NB4 (cell line): ENCODE measurements at regions not wholly inside any gene's neighbourhood (a gene's known extent, or its start where the extent isn't known, plus 50 kb on each side); places are given as distances from the start of the nearest gene placed in this dataset.

Source experiments
- DNase-seq: peaks from one replicate; pipeline ENCODE4 v3.0.0; 2010; ENCODE audit warnings: low read depth
- H3K4me3 ChIP-seq: one replicate; pipeline ENCODE4 v1.5.1; 2011; ENCODE audit warnings: mild to moderate bottlenecking, low read depth, low read length, moderate library complexity
- MAX ChIP-seq: IDR thresholded peaks from 2 replicates; pipeline ENCODE4 v1.6.1; 2011; ENCODE audit warnings: low read depth, low read length
- MYC ChIP-seq: IDR thresholded peaks from 2 replicates; pipeline ENCODE4 v1.6.1; 2011; ENCODE audit warnings: low read depth, low read length
- POLR2A ChIP-seq: IDR thresholded peaks from 2 replicates; pipeline ENCODE4 v1.6.1; 2011; ENCODE audit warnings: mild to moderate bottlenecking; ENCODE audit not compliant: insufficient read length; ENCODE audit errors: extremely low read depth
- TF ChIP-seq, protein P1 (sequence below): IDR thresholded peaks from one replicate; pipeline ENCODE4 v1.5.1; 2012; ENCODE audit warnings: low read depth, low read length

GRCh38 chr1:228884196-228884595 is 148.9 kb downstream of the RHOU start:
- TF ChIP-seq POLR2A (no peak), MAX (no peak), MYC (no peak)
- TF ChIP-seq, protein P1, sequence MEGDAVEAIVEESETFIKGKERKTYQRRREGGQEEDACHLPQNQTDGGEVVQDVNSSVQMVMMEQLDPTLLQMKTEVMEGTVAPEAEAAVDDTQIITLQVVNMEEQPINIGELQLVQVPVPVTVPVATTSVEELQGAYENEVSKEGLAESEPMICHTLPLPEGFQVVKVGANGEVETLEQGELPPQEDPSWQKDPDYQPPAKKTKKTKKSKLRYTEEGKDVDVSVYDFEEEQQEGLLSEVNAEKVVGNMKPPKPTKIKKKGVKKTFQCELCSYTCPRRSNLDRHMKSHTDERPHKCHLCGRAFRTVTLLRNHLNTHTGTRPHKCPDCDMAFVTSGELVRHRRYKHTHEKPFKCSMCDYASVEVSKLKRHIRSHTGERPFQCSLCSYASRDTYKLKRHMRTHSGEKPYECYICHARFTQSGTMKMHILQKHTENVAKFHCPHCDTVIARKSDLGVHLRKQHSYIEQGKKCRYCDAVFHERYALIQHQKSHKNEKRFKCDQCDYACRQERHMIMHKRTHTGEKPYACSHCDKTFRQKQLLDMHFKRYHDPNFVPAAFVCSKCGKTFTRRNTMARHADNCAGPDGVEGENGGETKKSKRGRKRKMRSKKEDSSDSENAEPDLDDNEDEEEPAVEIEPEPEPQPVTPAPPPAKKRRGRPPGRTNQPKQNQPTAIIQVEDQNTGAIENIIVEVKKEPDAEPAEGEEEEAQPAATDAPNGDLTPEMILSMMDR, result no peak
- H3K4me3 ChIP-seq, result no peak overlapping the region
- DNase-seq, result no peak

GRCh38 chr1:228884615-228885566 is 149.6 kb downstream of the RHOU start:
- DNase-seq, result no peak
- no peak for TF ChIP-seq MYC
- no peak for TF ChIP-seq POLR2A
- TF ChIP-seq, protein P1, result no peak
- no peak for TF ChIP-seq MAX
- no peak overlapping the region for H3K4me3 ChIP-seq

GRCh38 chr1:228885845-228886244 is 150.6 kb downstream of the RHOU start:
- TF ChIP-seq POLR2A, result no peak
- no peak for TF ChIP-seq MYC
- TF ChIP-seq, protein P1, result no peak
- TF ChIP-seq MAX, result no peak
- no peak overlapping the region for H3K4me3 ChIP-seq
- DNase-seq, result no peak

DNA sequence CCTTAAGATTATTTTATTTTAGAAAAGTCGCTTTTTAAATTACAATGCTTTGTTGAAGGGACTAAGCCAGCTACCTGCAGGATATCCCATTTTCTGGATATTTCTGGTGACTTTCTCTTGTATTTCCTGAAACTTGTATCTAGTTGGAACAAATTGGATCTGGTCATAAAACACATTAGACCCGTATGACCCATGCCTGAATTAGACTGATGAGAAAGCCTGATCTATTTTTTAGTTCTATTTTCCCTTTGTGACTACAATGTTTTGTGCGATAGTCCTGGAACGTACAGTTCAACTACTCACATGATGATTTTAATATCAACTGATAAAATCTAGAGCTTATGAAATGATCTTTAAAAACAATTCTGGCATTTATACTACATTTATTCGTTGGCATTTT is 151.8 kb downstream of the RHOU start:
- no peak for TF ChIP-seq MAX
- no peak overlapping the region for H3K4me3 ChIP-seq
- DNase-seq, result no peak

GRCh38 chr1:228887960-228888359 is 152.7 kb downstream of the RHOU start:
- DNase-seq, result no peak
- TF ChIP-seq MAX (no peak), MYC (no peak), POLR2A (no peak)
- TF ChIP-seq, protein P1, result no peak
- H3K4me3 ChIP-seq, result no peak overlapping the region

- no peak for TF ChIP-seq MYC
- TF ChIP-seq, protein P1, result no peak
- no peak for TF ChIP-seq MAX
- TF ChIP-seq POLR2A, result no peak
- DNase-seq, result peak; percentile 59
- no peak overlapping the region for H3K4me3 ChIP-seq
Measured at GRCh38 chr1:228889289-228889688, 154.0 kb downstream of the RHOU start.
